Smooth muscle cell (in vitro differentiated cells): ENCODE measurements at regions not wholly inside any gene's neighbourhood (a gene's known extent, or its start where the extent isn't known, plus 50 kb on each side); places are given as distances from the start of the nearest gene placed in this dataset.

Experiments
- DNase-seq: peaks from one replicate; lab custom pipeline; 2025; ENCODE audit not compliant: unreplicated experiment; lab: John Stamatoyannopoulos, UW
- H2AFZ ChIP-seq: fragments of 200-600 bp; sonication (generic); 2 replicates; pipeline ENCODE4 v1.6.0; 2016; ENCODE audit warnings: antibody characterized with exemption, low read depth, mild to moderate bottlenecking
- H3F3A ChIP-seq: fragments of 200-600 bp; sonication (generic); 2 replicates; pipeline ENCODE4 v1.6.0; 2017; ENCODE audit warnings: antibody characterized with exemption, low read depth
- H3K27ac ChIP-seq: fragments of 200-600 bp; sonication (generic); 2 replicates; pipeline ENCODE4 v1.5.1; 2016; ENCODE audit warnings: low read depth, mild to moderate bottlenecking
- H3K27me3 ChIP-seq: fragments of 200-600 bp; sonication (generic); 2 replicates; pipeline ENCODE4 v1.6.1; 2016; ENCODE audit warnings: low read depth, mild to moderate bottlenecking
- H3K36me3 ChIP-seq: fragments of 200-600 bp; sonication (generic); 2 replicates; pipeline ENCODE4 v1.5.1; 2016; ENCODE audit warnings: low read depth
- H3K4me1 ChIP-seq: fragments of 200-600 bp; sonication (generic); 2 replicates; pipeline ENCODE4 v1.5.1; 2016; ENCODE audit warnings: low read depth
- H3K4me2 ChIP-seq: fragments of 200-600 bp; sonication (generic); 2 replicates; pipeline ENCODE4 v1.6.0; 2016; ENCODE audit warnings: mild to moderate bottlenecking
- H3K4me3 ChIP-seq: fragments of 200-600 bp; sonication (generic); 2 replicates; pipeline ENCODE4 v1.5.1; 2016; ENCODE audit warnings: mild to moderate bottlenecking
- H3K79me2 ChIP-seq: fragments of 200-600 bp; sonication (generic); 2 replicates; pipeline ENCODE4 v1.6.0; 2016; ENCODE audit warnings: low read depth, mild to moderate bottlenecking
- H3K9ac ChIP-seq: fragments of 200-600 bp; sonication (generic); 2 replicates; pipeline ENCODE4 v1.6.0; 2016; ENCODE audit warnings: low read depth
- H3K9me3 ChIP-seq: fragments of 200-600 bp; sonication (generic); replicated peaks from 2 replicates; pipeline ENCODE4 v1.5.1; 2016; ENCODE audit warnings: low read depth
- H4K20me1 ChIP-seq: fragments of 200-600 bp; sonication (generic); 2 replicates; pipeline ENCODE4 v1.6.0; 2016; ENCODE audit warnings: low read depth
- WGBS: methylation state at CpG from one replicate; pipeline ENCODE4 v1.1.7; 2016; ENCODE audit warnings: low lambda C conversion rate; 5-methylcytosine and 5-hydroxymethylcytosine counted together
- TF ChIP-seq, protein P1 (sequence below): fragments of 200-600 bp; sonication (generic); IDR thresholded peaks from 2 replicates; pipeline ENCODE4 v1.5.1; 2017; ENCODE audit warnings: borderline replicate concordance, mild to moderate bottlenecking, antibody characterized with exemption; ENCODE audit not compliant: insufficient read depth, poor library complexity, severe bottlenecking

DNA sequence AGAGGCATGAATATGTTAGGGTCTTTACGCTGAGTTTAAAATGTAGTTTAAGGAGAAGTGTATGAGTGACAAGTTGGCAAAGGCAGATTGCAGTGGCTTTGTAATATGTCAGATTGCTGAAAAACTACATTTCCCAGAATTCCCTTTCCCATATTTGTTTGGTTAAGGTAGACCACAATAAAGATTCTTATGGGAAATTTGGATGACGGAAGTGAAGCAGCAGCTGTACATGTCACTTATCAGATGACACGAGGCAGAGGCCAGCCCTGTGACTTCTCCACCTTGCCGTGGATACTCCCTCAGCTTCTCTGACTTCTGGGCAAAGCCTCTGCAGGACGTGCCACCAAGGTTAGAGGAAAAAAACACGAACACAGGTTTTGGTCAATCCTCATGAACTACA is 229.7 kb upstream of the DKK2 start:
- H3K9ac ChIP-seq, result no peak overlapping the region
- 92% methylated on average over 6 of the region's 6 CpGs for WGBS
- DNase-seq, result no peak
- H3F3A ChIP-seq, result no peaks in the 10 kb centered on the region
- H3K36me3 ChIP-seq, result peaks cover 3% of the 10 kb centered on the region
- no peaks in the 10 kb centered on the region for H3K9me3 ChIP-seq
- H4K20me1 ChIP-seq, result no peaks in the 10 kb centered on the region
- H3K27ac ChIP-seq, result no peak overlapping the region
- H3K4me2 ChIP-seq, result no peak overlapping the region
- H3K4me3 ChIP-seq, result no peak overlapping the region
- H3K4me1 ChIP-seq, result no peaks in the 10 kb centered on the region
- peaks cover 3% of the 10 kb centered on the region for H3K79me2 ChIP-seq
- no peaks in the 10 kb centered on the region for H3K27me3 ChIP-seq
- TF ChIP-seq, protein P1, sequence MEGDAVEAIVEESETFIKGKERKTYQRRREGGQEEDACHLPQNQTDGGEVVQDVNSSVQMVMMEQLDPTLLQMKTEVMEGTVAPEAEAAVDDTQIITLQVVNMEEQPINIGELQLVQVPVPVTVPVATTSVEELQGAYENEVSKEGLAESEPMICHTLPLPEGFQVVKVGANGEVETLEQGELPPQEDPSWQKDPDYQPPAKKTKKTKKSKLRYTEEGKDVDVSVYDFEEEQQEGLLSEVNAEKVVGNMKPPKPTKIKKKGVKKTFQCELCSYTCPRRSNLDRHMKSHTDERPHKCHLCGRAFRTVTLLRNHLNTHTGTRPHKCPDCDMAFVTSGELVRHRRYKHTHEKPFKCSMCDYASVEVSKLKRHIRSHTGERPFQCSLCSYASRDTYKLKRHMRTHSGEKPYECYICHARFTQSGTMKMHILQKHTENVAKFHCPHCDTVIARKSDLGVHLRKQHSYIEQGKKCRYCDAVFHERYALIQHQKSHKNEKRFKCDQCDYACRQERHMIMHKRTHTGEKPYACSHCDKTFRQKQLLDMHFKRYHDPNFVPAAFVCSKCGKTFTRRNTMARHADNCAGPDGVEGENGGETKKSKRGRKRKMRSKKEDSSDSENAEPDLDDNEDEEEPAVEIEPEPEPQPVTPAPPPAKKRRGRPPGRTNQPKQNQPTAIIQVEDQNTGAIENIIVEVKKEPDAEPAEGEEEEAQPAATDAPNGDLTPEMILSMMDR, result no peak
- H2AFZ ChIP-seq, result no peak overlapping the region

DNA sequence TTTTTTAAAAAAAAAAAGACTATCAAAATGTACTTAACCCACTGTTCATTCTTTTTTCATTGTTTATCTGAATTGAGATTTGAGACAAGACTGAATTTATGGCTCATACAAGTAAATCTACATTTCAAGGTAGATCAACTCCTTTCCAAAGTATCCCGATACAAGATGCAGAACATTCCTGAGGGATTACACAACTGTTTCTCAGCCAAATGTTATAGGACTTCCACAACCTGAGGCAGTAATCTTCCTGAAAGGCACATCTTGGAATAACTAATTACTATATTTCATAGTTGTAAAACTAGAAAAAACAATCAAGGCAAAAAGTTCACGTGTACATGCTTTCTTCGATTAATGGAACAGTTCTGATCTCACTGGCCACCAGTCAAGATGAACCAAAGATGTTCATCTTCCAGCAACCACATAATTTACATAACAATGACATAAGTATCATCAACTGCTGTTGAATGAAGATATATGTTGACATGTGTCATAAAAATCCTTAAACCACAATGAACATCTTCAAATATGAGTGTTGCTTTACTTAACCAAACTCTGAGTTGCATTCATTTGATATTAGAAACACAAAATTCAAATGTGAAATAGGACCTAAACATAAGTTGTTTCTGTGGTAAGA is 225.2 kb upstream of the DKK2 start:
- Histone ChIP-seq H3F3A (no peaks in the 10 kb centered on the region), H3K4me3 (no peak overlapping the region), H2AFZ (no peak overlapping the region), H3K9ac (no peak overlapping the region), H3K9me3 (no peaks in the 10 kb centered on the region), H3K4me1 (no peaks in the 10 kb centered on the region), H3K4me2 (no peak overlapping the region), H3K79me2 (no peaks in the 10 kb centered on the region), H4K20me1 (no peaks in the 10 kb centered on the region), H3K27ac (no peak overlapping the region), H3K27me3 (no peaks in the 10 kb centered on the region), H3K36me3 (peaks cover 3% of the 10 kb centered on the region)
- 72% methylated on average over 3 of the region's 3 CpGs for WGBS
- no peak for DNase-seq
- TF ChIP-seq, protein P1, result no peak

DNA sequence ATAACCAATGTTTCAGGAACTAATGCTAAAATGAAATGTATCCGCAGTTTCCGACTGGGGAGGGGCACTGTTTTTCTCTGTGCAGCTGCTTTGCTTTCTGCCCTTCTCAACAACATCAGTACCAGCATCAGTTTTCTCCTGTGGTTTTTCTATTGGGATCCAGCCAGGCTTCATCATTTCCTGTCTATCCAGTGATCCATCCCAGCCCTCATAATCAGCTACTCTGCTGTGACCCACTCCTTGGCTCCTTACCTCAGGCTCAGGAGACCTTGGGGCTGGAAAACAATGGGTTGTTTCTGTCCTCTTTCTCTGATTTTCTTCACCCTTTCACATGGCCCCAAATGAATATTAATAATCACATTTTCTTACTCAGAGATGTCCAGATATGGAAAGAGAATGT is 222.2 kb upstream of the DKK2 start:
- Histone ChIP-seq H4K20me1 (no peaks in the 10 kb centered on the region), H3K27ac (peak overlapping the region; percentile 14), H3K4me1 (peaks cover 10% of the 10 kb centered on the region), H3F3A (peaks cover under 1% of the 10 kb centered on the region), H3K4me3 (no peak overlapping the region), H2AFZ (no peak overlapping the region), H3K4me2 (no peak overlapping the region), H3K36me3 (peaks cover 3% of the 10 kb centered on the region), H3K27me3 (no peaks in the 10 kb centered on the region), H3K79me2 (no peaks in the 10 kb centered on the region), H3K9me3 (no peaks in the 10 kb centered on the region), H3K9ac (no peak overlapping the region)
- WGBS, result 85% methylated on average over 2 of the region's 2 CpGs
- TF ChIP-seq, protein P1, result no peak
- no peak for DNase-seq

DNA sequence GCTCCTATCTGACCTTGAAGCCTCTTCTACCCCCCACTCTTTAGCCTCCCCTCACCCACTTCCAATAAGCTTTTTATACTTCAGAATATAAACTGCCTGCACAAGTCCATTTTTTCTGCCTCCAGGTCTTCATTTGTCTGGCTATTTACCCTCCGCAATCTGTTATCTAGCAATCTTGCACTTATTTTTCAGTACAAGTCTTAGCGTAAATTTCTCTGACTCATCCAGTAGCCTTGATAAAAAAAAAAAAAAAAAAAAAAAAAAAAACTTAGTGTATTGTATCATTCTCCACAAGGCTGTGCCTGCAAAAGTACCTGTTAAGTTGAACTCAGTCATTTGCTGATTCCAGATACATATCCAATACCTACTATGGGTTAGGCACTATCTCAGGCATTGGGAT is 219.5 kb upstream of the DKK2 start:
- no peaks in the 10 kb centered on the region for H3K9me3 ChIP-seq
- H4K20me1 ChIP-seq, result no peaks in the 10 kb centered on the region
- H3F3A ChIP-seq, result peaks cover 7% of the 10 kb centered on the region
- H3K27me3 ChIP-seq, result no peaks in the 10 kb centered on the region
- DNase-seq, result no peak
- H3K4me3 ChIP-seq, result no peak overlapping the region
- H3K27ac ChIP-seq, result peak overlapping the region; percentile 92
- peaks cover 21% of the 10 kb centered on the region for H3K4me1 ChIP-seq
- no peaks in the 10 kb centered on the region for H3K79me2 ChIP-seq
- no peaks in the 10 kb centered on the region for H3K36me3 ChIP-seq
- H3K4me2 ChIP-seq, result peak overlapping the region; percentile 56
- 20% methylated on average over 2 of the region's 2 CpGs for WGBS
- H3K9ac ChIP-seq, result no peak overlapping the region
- TF ChIP-seq, protein P1, result no peak
- no peak overlapping the region for H2AFZ ChIP-seq
